ENCODE measurements at regions not wholly inside any gene's neighbourhood (a gene's known extent, or its start where the extent isn't known, plus 50 kb on each side); places are given as distances from the start of the nearest gene placed in this dataset.

DNA sequence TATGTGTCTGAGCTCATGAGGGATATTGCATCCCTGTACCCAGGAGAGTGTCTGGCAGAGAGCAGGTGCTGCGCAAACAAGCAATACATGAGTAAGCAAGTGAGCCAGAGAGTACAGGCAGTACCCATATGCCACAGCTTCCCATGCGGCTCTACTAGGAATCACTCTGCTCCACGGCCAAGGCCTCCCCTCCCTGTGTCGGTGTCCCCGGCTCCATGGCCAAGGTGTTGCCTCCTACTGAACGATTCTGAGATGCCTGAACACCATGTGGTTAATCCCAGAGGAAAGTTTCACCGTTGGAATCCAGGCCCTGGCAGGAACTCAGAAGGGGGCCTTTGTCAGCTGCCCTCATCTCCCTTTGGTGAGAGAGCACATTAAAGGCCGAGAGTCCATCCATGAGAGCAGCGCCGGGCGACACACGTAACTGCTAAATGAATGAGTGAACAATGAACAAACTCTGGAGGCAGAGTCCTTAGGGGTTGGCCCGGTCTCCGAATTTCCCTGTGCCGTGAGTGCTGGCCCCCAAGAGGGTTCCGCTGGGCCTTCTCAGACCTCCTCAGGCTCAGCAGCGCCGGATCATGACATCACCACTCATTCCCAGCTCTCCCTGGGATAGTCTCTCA, 136.0 kb upstream of the FAM20C start:
- no peak for DNase-seq (ENCODE audit: low read depth)

GRCh38 chr7:57071-57470, 135.3 kb upstream of the FAM20C start:
- no peak for DNase-seq (ENCODE audit: low read depth)

DNA sequence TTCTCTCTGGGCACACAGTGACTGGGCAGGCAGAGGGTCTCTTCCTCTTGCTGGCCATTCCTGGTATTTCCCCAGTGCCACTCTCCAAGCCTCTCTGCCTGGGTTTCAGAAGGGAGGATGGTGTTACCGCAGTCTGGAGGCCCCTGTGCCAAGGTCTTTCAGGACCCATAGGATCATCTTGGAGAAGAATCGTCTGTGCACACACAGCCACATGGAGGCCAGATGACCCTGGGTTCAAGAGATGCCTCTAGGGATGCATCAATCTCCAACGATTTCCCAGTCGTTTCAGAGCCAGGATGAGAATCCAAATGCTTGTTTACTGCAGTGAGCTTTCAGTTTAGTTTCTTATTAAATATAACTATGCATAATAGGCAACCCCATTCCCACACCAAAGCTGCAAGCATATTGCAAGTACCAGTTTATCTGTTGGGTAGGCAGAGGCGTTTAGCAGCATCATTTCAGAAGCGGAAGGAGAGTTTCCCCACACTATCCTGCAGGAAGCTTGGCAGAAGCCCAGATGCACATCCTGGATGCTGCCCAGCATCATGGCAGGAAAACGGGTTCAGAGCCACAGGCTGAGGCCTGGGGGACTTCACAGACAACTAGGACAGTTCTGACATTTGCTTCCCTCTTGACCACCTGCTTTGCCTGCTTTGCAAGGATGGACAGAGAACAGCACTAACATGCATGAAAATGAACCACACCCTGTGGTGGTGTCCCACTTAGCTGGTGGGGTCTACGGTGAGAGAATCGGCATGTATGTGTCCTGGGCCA, 134.7 kb upstream of the FAM20C start:
- DNase-seq (ENCODE audit: low read depth) = no peak

DNA sequence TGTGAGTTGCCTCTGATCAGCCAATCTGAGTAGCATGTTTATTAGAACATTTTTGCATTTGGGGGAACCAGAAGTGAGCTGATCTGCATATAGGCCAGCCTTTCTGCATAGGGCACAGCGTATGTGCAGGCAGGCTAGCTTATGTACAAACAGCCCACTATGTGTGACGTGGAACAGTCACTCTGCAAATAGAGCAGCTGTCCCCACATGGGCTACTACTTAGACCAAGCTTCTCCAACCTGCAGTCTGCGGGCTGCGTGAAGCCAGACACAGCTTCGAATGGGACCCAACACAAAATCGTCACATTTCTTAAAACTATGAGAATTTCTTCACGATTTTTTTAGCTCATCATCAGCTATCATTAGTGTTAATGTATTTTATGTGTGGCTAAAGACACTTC, 134.1 kb upstream of the FAM20C start:
- DNase-seq (ENCODE audit: low read depth) = no peak

DNA sequence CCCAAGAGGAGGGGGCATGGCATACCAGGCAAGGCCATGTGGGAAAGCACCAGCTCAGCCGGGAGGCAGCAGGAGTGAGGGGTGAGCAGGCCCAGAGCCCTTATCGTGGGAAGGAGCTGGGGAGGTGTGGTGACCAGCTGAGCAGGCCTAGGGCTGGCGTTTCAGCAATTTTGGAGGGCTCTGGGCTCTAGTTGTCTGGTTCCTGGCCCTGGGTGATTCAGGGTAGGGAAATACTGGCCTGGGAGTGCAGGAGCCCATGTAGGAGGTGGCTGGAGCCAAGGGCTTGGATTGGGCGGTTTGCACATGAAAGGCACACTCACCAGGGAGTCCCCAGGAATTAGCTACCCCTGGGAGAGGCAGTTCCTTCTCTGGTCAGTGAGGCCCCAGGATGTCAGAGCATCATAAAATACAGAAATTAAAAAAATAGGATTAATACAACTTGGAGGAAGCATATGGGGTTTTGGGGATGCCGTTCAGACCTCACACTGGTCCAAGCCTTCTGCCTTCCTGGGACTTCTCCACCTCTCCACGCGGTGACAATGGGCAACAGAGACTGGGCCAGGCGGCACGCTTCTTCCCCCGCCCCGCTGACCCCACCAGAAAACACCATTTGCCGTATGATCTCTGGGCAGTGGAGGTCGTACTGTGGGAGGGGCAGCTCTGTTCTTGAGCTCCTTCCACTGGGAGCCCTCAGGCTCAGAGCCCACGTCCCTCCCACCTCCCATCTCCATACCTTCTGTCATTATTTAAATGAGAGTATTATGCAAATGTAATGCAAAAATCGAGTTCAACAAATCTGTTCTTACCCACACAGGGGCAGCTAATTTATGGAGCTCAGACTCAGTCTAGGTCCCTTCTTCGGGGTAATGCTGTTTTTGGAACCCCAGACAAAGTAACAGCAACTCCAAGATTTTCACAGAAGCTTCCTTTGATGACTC, 133.0 kb upstream of the FAM20C start:
- no peak for DNase-seq (ENCODE audit: low read depth)

DNA sequence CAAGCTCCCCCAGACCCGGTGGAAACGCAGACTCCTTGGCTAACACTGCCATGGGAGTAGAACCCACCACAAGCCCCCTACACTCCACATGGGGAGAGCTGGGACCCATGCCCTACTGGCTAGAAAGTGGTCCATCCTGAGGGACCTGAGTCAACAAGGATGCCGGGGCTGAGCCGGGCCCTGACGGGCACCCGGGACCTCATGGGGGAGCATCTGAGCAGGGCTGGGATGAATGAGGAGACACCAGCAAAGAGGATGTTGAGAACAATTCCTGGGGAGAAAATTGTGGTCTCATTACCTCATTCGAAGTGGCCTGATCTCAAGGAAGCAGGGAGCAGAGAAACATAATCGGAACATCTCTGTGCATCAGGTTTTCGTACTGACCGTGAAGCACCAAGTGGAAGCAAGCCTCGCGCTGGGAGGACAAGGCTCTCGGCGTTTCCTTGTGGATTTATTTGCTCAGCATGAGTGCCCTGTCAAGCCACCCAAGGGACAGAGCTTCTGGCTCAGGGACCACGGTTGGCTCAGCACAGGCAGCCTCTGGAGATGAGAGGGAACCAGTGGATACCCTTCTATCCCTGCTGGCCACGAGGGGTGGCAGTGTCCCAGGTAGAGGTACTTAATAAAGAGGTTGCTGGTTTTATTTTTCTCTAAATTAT, 132.2 kb upstream of the FAM20C start:
- DNase-seq (ENCODE audit: low read depth) = no peak

DNA sequence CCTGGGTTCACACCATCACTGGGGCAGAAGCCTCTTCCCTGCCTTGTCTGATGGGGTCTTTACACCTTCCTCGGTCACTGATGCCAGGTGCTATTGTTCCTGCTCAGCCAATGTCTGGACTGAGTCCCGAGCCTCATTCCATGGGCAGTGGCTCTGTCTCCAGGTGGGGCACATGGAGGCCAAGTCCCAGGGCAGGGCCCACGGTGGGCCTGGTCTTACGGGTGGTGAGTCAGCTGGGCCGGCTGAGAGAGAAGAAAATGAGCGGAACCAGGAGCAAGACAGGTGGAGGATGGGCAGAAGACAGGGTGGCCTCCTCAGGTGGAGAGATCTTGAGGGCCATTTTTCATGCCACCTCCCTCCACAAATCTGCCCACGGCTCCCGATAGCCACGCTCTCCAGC, 131.7 kb upstream of the FAM20C start:
- DNase-seq (ENCODE audit: low read depth) = no peak

- no peak for DNase-seq (ENCODE audit: low read depth)
Measured at GRCh38 chr7:61111-61510, 131.3 kb upstream of the FAM20C start.

GRCh38 chr7:61576-62360, 130.6 kb upstream of the FAM20C start:
- no peak for DNase-seq (ENCODE audit: low read depth)

- DNase-seq (ENCODE audit: low read depth) = no peak
Measured at GRCh38 chr7:62361-63116, 129.8 kb upstream of the FAM20C start.

DNA sequence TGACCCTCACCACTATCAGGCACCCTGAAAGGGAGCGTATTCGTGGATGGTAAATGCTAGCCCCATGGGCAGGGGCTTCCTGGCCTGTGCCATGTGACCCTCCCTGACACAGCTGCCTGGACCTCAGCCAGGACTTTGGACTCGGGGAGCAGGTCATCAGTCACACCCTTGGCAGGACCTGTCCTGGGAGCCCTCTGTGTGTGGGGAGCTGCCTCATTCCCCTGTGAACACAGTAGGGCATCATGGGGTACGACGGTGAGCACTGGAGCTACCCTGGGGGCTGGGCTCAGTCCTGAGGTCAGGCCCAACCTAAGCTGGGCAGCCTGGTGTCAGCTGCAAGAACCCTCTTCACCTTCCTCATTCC, 129.3 kb upstream of the FAM20C start:
- DNase-seq (ENCODE audit: low read depth) = no peak

- no peak for DNase-seq (ENCODE audit: low read depth)
Measured at GRCh38 chr7:63521-64021, 128.8 kb upstream of the FAM20C start.

GRCh38 chr7:64098-64915, 128.1 kb upstream of the FAM20C start:
- DNase-seq (ENCODE audit: low read depth) = peak; percentile 51

GRCh38 chr7:64916-65341, 127.4 kb upstream of the FAM20C start:
- no peak for DNase-seq (ENCODE audit: low read depth)

DNA sequence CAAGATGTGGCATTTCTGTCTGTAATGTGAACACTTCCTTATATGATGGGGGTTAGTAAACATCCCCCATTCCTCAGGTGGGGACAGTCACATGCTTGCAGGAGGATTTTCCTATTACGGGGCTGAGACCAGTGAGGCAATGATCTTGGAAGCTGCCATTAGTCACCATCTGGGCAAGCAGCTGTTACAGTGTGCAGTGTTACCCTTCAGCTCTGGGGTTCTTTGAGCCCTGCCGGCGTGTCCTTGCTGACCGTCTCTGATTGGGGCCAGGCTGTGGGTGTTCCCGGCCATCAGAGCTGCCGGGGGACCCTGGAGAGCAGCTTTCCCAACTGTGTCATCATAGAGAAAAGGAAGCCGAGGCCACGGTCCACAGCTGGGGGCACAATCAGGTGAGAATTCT, 126.8 kb upstream of the FAM20C start:
- DNase-seq (ENCODE audit: low read depth) = no peak

DNA sequence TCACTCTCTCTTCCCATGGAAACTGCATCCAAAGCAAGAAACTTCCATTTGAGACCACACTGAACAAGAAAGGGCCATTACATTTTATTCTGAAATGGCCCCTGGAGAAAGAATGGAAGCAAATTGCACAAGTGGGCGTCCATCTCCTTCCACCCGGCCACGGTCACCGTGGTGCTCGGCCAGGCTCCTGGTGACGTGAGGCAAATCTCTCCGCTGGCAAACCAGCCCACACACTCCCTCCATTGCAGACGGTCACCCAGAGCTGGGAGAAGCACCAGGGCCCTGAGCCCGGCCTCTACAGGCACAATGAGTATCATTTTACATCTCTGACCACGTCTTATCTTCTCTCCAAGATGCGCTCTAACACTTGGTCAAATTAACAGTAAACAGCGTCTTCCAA, 126.1 kb upstream of the FAM20C start:
- no peak for DNase-seq (ENCODE audit: low read depth)

DNA sequence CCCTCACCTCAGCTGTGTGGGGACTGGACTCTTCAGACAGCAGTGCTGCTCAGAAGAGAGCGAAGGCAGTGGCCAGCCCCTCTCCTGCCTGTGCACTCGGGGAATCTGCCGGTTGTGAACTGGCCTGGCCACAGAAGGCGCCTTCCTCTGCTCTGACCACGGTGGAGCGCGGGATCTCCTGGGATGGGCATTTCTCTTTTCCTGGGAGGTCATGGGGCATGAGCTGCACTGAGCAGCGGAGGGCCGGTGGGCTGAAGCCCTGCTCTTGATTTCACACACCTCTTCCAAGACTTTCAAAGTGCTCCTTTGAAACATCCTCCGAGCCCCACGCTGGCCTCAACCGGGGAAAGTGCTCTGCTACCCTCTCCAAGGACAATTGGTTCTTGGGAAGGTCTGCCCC, 125.6 kb upstream of the FAM20C start:
- no peak for DNase-seq (ENCODE audit: low read depth)

DNA sequence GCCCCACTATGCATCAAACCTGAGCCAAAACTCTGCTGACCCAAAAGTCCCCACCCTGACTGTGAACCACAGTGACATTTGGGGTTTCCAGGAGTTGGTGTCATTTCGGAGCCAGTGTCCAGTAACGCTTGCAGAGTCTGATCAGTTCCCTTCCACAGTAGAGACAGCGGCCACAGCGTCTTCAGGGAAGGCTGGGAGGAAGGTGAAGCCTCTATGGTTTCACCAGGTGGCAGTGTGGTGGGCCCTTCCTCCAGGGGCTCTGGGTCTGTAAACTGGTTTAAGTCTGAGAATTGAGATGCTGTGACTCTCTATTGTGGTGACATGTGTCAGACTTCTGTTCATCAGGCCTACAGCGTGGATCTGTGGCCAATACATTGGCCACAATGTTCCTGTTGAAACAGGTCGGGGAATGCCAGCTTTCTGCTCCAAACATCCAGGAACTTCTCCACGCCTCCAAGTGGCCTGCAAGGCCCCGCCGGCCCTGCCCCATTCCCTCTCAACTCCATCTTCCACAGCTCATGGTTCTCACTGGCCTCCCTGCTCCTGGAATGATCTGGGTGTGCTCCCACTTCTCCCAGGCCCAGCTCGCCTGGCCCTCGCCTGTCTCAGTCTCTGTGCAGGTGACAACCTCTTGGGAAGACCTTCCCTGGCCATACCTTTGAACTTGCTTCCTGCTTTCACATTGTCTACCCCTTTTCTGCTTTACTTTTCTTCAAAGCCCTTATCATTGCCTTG, 124.5 kb upstream of the FAM20C start:
- DNase-seq (ENCODE audit: low read depth) = no peak

GRCh38 chr7:68629-69028, 123.7 kb upstream of the FAM20C start:
- no peak for DNase-seq (ENCODE audit: low read depth)

Data from fibroblast of the conjunctiva (primary cell).